Activated T-cell treated with anti-CD3 and anti-CD28 coated beads, Interleukin-2, amount 50 U/mL, for 72 hours (primary cell): ENCODE measurements at regions not wholly inside any gene's neighbourhood (a gene's known extent, or its start where the extent isn't known, plus 50 kb on each side); places are given as distances from the start of the nearest gene placed in this dataset.
"Not testable (repeated sequence)": the region's sequence is repeated elsewhere in the genome, so short reads cannot be mapped to it uniquely, and the experiment has no call there.

ENCODE experiments used
- ATAC-seq, 2 donors: fragments of 150-1000 bp; cut with Tn5 transposase; replicated peaks in 1 of 2; 2 replicates each; pipeline ENCODE4 v1.10.0; 2021; ENCODE audit warnings: moderate library complexity in 2 of 2, mild to moderate bottlenecking in 1 of 2
- DNase-seq, 2 donors: peaks; one replicate each; pipeline ENCODE4 v3.0.0; 2021 to 2022; ENCODE audit warnings: mixed read lengths in 1 of 2
- H3K27ac Mint-ChIP-seq: one replicate; pipeline ENCODE4 v1.8.0; 2022; ENCODE audit warnings: mild to moderate bottlenecking, moderate library complexity, mixed read lengths
- H3K27me3 Mint-ChIP-seq: one replicate; pipeline ENCODE4 v1.8.0; 2022; ENCODE audit warnings: low read depth, mixed read lengths
- H3K36me3 Mint-ChIP-seq, 2 donors: one replicate each; pipeline ENCODE4 v1.8.0; 2022; ENCODE audit warnings: mixed read lengths in 2 of 2, mild to moderate bottlenecking in 1 of 2; ENCODE audit not compliant: insufficient read depth in 2 of 2
- H3K4me1 Mint-ChIP-seq: one replicate; pipeline ENCODE4 v1.8.0; 2022; ENCODE audit warnings: low read depth, mixed read lengths
- H3K4me3 Mint-ChIP-seq, 2 donors: one replicate each; pipeline ENCODE4 v1.8.0; 2022; ENCODE audit warnings: mild to moderate bottlenecking in 2 of 2, mixed read lengths in 2 of 2, moderate library complexity in 2 of 2
- H3K9me3 Mint-ChIP-seq, 2 donors: one replicate each; pipeline ENCODE4 v1.8.0; 2022; ENCODE audit warnings: mixed read lengths in 2 of 2

DNA sequence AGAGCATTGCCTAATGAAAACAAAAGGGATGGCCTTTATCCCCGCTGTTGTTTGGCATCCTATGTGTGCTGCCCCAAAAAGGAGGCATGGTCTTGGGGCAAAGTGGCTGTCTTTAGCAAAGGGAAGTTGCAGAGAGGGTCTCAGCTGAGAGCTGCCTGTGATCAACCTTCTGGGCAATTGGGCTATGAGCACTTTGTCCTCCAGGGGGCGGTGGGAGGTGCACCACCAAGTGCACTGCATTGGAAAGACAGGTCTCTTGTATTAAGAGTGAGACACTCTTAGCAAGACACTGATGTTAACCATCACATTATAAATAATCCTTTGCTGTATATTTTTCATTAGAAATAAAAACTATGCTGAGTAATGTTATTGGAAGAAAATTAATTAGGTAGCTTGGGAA, 314.8 kb downstream of the POM121L12 start:
- H3K27me3 Mint-ChIP-seq, result no peaks in the 10 kb centered on the region
- no peaks in the 10 kb centered on the region for H3K4me1 Mint-ChIP-seq
- ATAC-seq, result no peak
- no peak overlapping the region for H3K27ac Mint-ChIP-seq
- H3K4me3 Mint-ChIP-seq, result no peak overlapping the region
- peak; percentile 2 for DNase-seq
- H3K9me3 Mint-ChIP-seq, result peaks cover 6 to 7% of the 10 kb centered on the region in 2 donors
- H3K36me3 Mint-ChIP-seq, result no peaks in the 10 kb centered on the region

GRCh38 chr7:53351681-53352080, 316.2 kb downstream of the POM121L12 start:
- ATAC-seq (no peak), DNase-seq (no peak)
- Mint-ChIP-seq H3K4me1 (no peaks in the 10 kb centered on the region), H3K4me3 (no peak overlapping the region), H3K27me3 (no peaks in the 10 kb centered on the region), H3K27ac (no peak overlapping the region), H3K36me3 (no peaks in the 10 kb centered on the region), H3K9me3 (peaks cover 4 to 6% of the 10 kb centered on the region in 2 donors)

GRCh38 chr7:53358269-53358668, 322.8 kb downstream of the POM121L12 start:
- H3K36me3 Mint-ChIP-seq, result no peaks in the 10 kb centered on the region
- peaks cover 9 to 10% of the 10 kb centered on the region in 2 donors for H3K9me3 Mint-ChIP-seq
- H3K4me3 Mint-ChIP-seq, result no peak overlapping the region
- DNase-seq (no peak), ATAC-seq (no peak)
- no peaks in the 10 kb centered on the region for H3K27me3 Mint-ChIP-seq
- no peak overlapping the region for H3K27ac Mint-ChIP-seq
- no peaks in the 10 kb centered on the region for H3K4me1 Mint-ChIP-seq

GRCh38 chr7:53383131-53383530, 347.7 kb downstream of the POM121L12 start:
- Mint-ChIP-seq H3K9me3 (peaks cover 11 to 13% of the 10 kb centered on the region in 2 donors), H3K27ac (no peak overlapping the region), H3K27me3 (no peaks in the 10 kb centered on the region), H3K4me3 (no peak overlapping the region), H3K36me3 (peaks cover 0 to 2% of the 10 kb centered on the region in 2 donors), H3K4me1 (no peaks in the 10 kb centered on the region)
- ATAC-seq, result no peak
- DNase-seq, result no peak

DNA sequence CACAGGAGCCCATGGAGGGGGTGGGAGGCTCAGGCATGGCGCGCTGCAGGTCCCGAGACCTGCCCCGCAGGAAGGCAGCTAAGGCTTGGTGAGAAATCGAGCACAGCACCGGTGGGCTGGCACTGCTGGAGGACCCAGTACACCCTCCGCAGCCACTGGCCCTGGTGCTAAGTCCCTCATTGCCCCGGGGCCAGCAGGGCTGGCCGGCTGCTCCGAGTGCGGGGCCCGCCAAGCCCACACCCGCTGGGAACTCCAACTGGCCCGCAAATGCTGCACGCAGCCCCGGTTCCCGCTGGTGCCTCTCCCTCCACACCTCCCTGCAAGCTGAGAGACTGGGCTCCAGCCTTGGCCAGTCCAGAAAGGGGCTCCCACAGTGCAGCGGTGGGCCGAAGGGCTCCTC, 349.8 kb downstream of the POM121L12 start:
- not testable (repeated sequence) for H3K27me3 Mint-ChIP-seq, H3K4me1 Mint-ChIP-seq, ATAC-seq, DNase-seq, H3K27ac Mint-ChIP-seq, H3K4me3 Mint-ChIP-seq, H3K36me3 Mint-ChIP-seq
- H3K9me3 Mint-ChIP-seq, result peaks cover 13 to 15% of the 10 kb centered on the region in 2 donors

DNA sequence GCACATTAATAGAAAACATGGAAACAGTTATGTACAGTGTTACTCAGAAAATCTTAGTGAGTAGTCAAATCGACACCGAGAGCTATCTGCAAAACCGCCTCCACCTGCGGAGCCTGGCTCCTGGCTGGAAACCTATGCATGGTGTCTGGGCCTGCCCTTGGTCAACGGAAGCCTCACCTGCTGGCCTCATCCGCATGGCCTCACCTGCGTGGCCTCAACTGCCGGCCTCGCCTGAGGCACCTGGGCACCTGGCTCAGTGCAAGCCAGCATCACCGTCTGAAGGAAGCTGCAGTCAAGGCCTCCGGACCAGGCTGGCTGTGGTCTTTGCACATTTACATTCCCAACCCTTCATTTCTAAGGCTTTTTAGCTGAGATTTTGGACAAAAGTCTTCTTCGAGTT, 352.1 kb downstream of the POM121L12 start:
- Mint-ChIP-seq H3K4me3 (no peak overlapping the region), H3K27me3 (no peaks in the 10 kb centered on the region), H3K36me3 (peaks cover 0 to 2% of the 10 kb centered on the region in 2 donors), H3K4me1 (no peaks in the 10 kb centered on the region), H3K9me3 (peaks cover 13 to 14% of the 10 kb centered on the region in 2 donors), H3K27ac (no peak overlapping the region)
- DNase-seq (no peak), ATAC-seq (no peak)

DNA sequence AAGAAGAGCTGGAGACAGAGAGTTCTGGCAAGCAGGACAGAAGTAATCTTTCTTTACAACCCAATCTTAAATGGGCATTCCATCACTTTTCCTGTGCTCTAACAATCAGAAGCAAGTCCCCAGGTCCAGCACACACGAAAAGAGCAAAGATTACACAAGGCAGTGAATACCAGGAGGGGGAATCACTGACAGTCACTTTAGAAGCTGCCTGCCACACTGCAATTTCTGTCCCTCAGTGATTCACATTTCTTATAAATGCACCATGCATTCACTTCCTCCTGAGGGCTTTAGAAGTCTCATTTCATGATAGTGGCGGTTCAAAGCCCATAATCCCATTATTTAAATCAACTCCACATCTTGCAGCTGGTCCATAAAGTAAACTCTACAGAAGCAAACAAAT, 362.5 kb downstream of the POM121L12 start:
- no peak for ATAC-seq

GRCh38 chr7:53398566-53398965, 363.1 kb downstream of the POM121L12 start:
- ATAC-seq (no peak), DNase-seq (no peak)
- H3K4me3 Mint-ChIP-seq, result no peak overlapping the region
- H3K36me3 Mint-ChIP-seq, result no peaks in the 10 kb centered on the region
- no peaks in the 10 kb centered on the region for H3K27me3 Mint-ChIP-seq
- no peaks in the 10 kb centered on the region for H3K4me1 Mint-ChIP-seq
- no peak overlapping the region for H3K27ac Mint-ChIP-seq
- H3K9me3 Mint-ChIP-seq, result peaks cover 3 to 10% of the 10 kb centered on the region in 2 donors

More for the DNA sequence above, 362.5 kb downstream of the POM121L12 start:
- no peaks in the 10 kb centered on the region for H3K4me1 Mint-ChIP-seq
- H3K9me3 Mint-ChIP-seq, result peaks cover 3 to 10% of the 10 kb centered on the region in 2 donors
- H3K27me3 Mint-ChIP-seq, result no peaks in the 10 kb centered on the region
- H3K36me3 Mint-ChIP-seq, result no peaks in the 10 kb centered on the region
- DNase-seq, result no peak
- H3K27ac Mint-ChIP-seq, result no peak overlapping the region
- H3K4me3 Mint-ChIP-seq, result no peak overlapping the region

DNA sequence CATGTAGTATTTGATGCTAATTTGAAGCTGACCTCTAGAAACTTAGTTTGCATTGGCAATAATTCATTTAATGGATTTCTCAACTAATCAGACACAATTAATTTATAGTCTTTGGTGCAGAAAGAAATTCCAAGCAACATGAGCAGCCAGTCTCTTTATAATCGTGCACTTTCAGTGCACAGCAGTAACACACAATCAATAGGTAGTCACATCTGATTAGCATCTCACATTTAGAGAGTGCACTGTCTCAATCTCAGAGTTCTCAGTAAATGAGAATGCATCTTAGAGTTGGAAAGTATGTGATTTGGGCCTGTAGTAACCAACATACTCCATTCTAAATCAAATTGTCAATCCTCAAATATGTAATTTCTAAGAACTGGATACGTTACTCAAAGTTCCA, 377.6 kb downstream of the POM121L12 start:
- H3K9me3 Mint-ChIP-seq, result peaks cover 20 to 27% of the 10 kb centered on the region in 2 donors
- H3K36me3 Mint-ChIP-seq, result peaks cover 8 to 11% of the 10 kb centered on the region in 2 donors
- no peaks in the 10 kb centered on the region for H3K27me3 Mint-ChIP-seq
- no peak for ATAC-seq
- H3K4me3 Mint-ChIP-seq, result no peak overlapping the region
- no peak overlapping the region for H3K27ac Mint-ChIP-seq
- H3K4me1 Mint-ChIP-seq, result no peaks in the 10 kb centered on the region
- no peak for DNase-seq

- Mint-ChIP-seq H3K4me3 (no peak overlapping the region), H3K27ac (no peak overlapping the region), H3K36me3 (peaks cover 8 to 11% of the 10 kb centered on the region in 2 donors), H3K9me3 (peaks cover 28 to 32% of the 10 kb centered on the region in 2 donors), H3K4me1 (no peaks in the 10 kb centered on the region), H3K27me3 (no peaks in the 10 kb centered on the region)
- no peak for ATAC-seq
- DNase-seq, result no peak
Measured at GRCh38 chr7:53415816-53416215, 380.4 kb downstream of the POM121L12 start.

- DNase-seq (no peak), ATAC-seq (no peak)
- Mint-ChIP-seq H3K27me3 (no peaks in the 10 kb centered on the region), H3K4me1 (no peaks in the 10 kb centered on the region), H3K9me3 (peaks cover 24 to 26% of the 10 kb centered on the region in 2 donors), H3K36me3 (peaks cover 7 to 9% of the 10 kb centered on the region in 2 donors), H3K4me3 (no peak overlapping the region), H3K27ac (no peak overlapping the region)
Measured at GRCh38 chr7:53418834-53419482, 383.5 kb downstream of the POM121L12 start.

DNA sequence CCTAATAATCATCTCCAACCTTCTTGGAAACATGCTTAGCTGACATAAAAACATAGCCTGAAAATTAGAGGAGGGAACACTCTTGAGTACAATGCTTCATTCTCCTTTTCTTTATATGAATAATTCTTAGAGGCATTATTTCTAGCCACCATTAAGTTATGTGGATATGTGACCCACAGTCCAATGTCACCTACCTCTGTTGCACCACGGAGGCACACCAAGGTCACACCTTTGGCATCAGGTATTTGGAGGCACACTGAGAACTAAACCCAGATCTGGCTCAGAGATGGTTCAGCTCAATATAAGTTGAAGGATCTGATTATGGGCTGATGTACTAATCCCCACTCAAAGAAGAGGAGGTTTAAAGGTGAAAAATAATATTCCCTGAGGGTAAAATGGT, 385.1 kb downstream of the POM121L12 start:
- Mint-ChIP-seq H3K36me3 (peaks cover 6 to 9% of the 10 kb centered on the region in 2 donors), H3K9me3 (peaks cover 18 to 20% of the 10 kb centered on the region in 2 donors), H3K4me1 (no peaks in the 10 kb centered on the region), H3K27me3 (no peaks in the 10 kb centered on the region), H3K27ac (no peak overlapping the region), H3K4me3 (no peak overlapping the region)
- DNase-seq (no peak), ATAC-seq (no peak)

DNA sequence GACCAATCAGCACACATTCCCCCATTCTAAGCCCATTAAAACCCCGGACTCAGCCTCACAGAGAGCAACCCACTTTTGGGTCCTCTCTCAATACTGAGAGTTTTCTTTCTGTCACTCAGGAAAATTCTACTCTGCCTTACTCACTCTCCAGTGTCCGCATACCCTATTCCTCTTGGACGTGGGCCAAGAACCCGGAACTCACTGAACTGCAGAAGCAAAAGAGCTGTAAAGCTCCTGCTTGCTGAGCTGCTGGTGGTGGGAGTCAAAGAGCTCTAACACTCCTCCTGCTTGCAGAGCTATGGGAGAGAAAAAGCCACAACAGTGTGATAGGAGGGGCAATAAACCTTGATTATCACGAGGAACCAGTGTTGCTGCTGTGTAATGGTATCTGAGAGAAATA, 386.9 kb downstream of the POM121L12 start:
- Mint-ChIP-seq H3K27me3 (no peaks in the 10 kb centered on the region), H3K4me1 (no peaks in the 10 kb centered on the region), H3K4me3 (no peak overlapping the region), H3K36me3 (peaks cover 2 to 3% of the 10 kb centered on the region in 2 donors), H3K9me3 (peaks cover 12 to 17% of the 10 kb centered on the region in 2 donors), H3K27ac (no peak overlapping the region)
- ATAC-seq (no peak), DNase-seq (no peak)

- ATAC-seq (no peak), DNase-seq (no peak)
- no peak overlapping the region for H3K27ac Mint-ChIP-seq
- no peaks in the 10 kb centered on the region for H3K4me1 Mint-ChIP-seq
- peaks cover 2 to 3% of the 10 kb centered on the region in 2 donors for H3K36me3 Mint-ChIP-seq
- H3K9me3 Mint-ChIP-seq, result peaks cover 8 to 12% of the 10 kb centered on the region in 2 donors
- H3K4me3 Mint-ChIP-seq, result no peak overlapping the region
- H3K27me3 Mint-ChIP-seq, result no peaks in the 10 kb centered on the region
Measured at GRCh38 chr7:53426145-53426750, 390.8 kb downstream of the POM121L12 start.
